CD4-positive, alpha-beta T cell treated with Interleukin-4 for 1 hour (primary cell): ENCODE measurements at regions not wholly inside any gene's neighbourhood (a gene's known extent, or its start where the extent isn't known, plus 50 kb on each side); places are given as distances from the start of the nearest gene placed in this dataset.
"Not testable (repeated sequence)": the region's sequence is repeated elsewhere in the genome, so short reads cannot be mapped to it uniquely, and the experiment has no call there.

ENCODE experiments used
- DNase-seq, 2 donors: peaks; one replicate each; pipeline ENCODE4 v3.0.0-alpha.2; 2020 to 2022

- DNase-seq = no peak
These were observed 78.1 kb upstream of the YWHAQ start for GRCh38 chr2:9708683-9709538.

- DNase-seq = no peak
These were observed 78.9 kb upstream of the YWHAQ start for GRCh38 chr2:9709539-9710285.

GRCh38 chr2:9710311-9710710 is 79.5 kb upstream of the YWHAQ start:
- no peak for DNase-seq

GRCh38 chr2:9712263-9712662 is 81.5 kb upstream of the YWHAQ start:
- peak in 1 of 2 donors; percentile 29 for DNase-seq

GRCh38 chr2:9714630-9715214 is 83.9 kb upstream of the YWHAQ start:
- no peak for DNase-seq

- no peak for DNase-seq
These were observed 84.4 kb upstream of the YWHAQ start for GRCh38 chr2:9715238-9715637.

- DNase-seq = no peak
These were observed 87.2 kb upstream of the YWHAQ start for GRCh38 chr2:9717886-9718451.

GRCh38 chr2:9720352-9721093 is 89.7 kb upstream of the YWHAQ start:
- DNase-seq = no peak

- no peak for DNase-seq
These were observed 90.5 kb upstream of the YWHAQ start for GRCh38 chr2:9721344-9721743.

GRCh38 chr2:9722451-9722850 is 91.7 kb upstream of the YWHAQ start:
- DNase-seq = no peak

GRCh38 chr2:9724565-9724964 is 93.8 kb upstream of the YWHAQ start:
- DNase-seq = no peak

- DNase-seq = no peak
These were observed 94.3 kb upstream of the YWHAQ start for GRCh38 chr2:9725106-9725505.

- DNase-seq = not testable (repeated sequence)
These were observed 95.2 kb upstream of the YWHAQ start for GRCh38 chr2:9726016-9726415.

GRCh38 chr2:9730523-9730922 is 99.7 kb upstream of the YWHAQ start:
- not testable (repeated sequence) for DNase-seq

GRCh38 chr2:9732824-9733223 is 102.0 kb upstream of the YWHAQ start:
- DNase-seq = no peak

GRCh38 chr2:9734308-9734707 is 103.5 kb upstream of the YWHAQ start:
- DNase-seq = no peak

GRCh38 chr2:9735335-9735734 is 104.5 kb upstream of the YWHAQ start:
- DNase-seq = no peak

GRCh38 chr2:9736021-9736420 is 105.2 kb upstream of the YWHAQ start:
- no peak for DNase-seq

GRCh38 chr2:9737053-9737875 is 106.0 kb upstream of the TAF1B start:
- DNase-seq = peak in 1 of 2 donors; percentile 42

GRCh38 chr2:9738062-9738461 is 105.2 kb upstream of the TAF1B start:
- DNase-seq = no peak
